ENCODE measurements at regions not wholly inside any gene's neighbourhood (a gene's known extent, or its start where the extent isn't known, plus 50 kb on each side); places are given as distances from the start of the nearest gene placed in this dataset.

DNA sequence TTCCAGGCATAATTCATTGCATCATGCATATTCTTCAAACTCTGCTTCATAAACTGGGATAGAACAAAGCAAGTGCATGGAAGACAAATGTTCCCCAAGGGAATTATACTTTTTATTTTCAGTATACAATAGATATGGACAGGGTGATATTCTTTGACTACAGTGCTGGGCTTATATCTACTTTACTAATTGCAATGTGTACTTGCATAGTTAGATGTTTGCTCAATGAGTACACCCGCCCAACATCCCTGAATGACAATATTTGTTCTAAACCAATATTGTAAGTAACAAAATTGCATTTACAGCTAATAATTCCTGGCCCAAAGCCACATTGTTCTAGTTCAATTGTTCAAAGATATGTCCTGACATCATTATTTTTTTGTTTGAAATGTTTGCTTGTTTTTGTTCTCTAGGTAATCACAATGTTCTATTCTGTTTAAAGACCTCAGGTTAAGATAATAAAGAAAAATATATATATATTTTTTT, 171.4 kb downstream of the PTN start:
- no peak for DNase-seq (ENCODE audit: low spot score)

DNA sequence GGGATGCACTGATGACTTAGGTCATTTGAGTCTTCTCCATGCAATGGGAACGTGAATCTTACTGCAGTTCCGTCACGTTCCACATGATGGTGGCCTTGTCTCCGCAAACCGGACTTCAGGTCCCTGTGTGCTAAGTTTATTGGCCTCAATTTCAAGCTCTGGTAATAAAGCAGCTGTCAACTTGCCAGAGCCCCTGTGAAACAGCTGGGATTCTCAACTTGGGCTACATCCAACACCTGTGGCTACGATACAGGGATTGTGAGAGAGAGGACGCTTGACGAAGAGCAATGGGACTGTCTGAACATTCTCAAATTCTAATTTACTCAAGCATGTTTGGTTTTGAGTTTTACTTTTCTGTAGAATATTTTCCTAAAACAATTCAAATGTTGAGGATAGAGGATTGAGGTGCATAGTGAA, 174.2 kb downstream of the PTN start:
- peak; percentile 56 for DNase-seq (ENCODE audit: low spot score)

DNA sequence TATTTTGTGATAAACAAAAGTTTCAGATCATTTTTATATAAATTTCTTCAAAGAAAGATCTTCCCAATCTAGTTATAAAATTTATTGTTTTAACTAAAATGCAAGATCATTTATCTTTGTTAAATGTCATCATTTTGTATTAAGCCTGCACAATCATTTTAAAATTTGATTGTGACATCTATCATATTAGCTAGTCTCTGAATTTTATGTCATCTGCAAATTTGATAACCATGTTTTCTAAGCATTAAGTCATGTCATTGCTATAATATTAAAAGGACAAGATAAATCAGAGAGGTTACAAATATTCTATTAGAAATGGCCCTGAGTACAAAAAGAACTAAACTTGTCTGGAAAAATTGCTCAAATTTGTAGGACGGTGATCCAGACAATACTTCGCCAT, 175.9 kb downstream of the PTN start:
- no peak for DNase-seq (ENCODE audit: low spot score)

DNA sequence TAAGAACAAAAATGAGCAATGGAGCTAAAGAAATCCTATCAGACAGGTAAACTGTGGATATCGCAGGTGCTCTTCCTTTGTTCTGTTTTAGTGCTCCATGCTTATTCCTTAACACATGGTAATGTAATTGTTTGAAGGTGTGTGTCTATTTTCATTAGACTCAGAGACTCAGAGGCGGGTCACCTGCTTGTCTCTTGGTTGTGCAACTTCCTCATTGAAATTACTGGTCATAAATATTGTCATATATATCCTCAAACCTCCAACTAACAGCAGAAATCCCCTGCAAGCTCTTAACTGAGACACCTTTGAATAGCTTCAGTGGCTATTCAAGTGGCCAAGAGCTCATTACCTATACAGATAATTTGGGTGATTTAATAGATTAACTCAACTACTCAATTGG, 177.2 kb downstream of the PTN start:
- no peak for DNase-seq (ENCODE audit: low spot score)

DNA sequence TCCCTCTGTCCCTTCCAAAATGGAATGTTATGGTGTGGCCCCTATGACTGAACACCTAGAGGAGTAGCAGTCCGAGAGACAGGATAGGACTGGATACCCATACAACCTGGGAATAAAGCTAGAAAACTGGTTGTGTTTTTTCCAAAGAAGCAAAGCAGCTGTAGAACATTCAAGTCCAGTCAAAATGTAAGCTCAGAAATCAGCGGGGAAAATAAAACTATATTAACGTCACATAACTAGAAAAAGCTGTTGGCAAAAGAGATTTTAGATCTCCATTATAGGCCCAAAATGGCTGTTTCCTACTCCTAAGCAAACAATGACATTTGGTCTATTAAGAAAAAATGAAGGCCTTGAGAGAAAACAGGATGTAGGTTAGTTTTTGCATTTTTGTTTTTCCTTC, 177.7 kb downstream of the PTN start:
- DNase-seq (ENCODE audit: low spot score) = no peak

DNA sequence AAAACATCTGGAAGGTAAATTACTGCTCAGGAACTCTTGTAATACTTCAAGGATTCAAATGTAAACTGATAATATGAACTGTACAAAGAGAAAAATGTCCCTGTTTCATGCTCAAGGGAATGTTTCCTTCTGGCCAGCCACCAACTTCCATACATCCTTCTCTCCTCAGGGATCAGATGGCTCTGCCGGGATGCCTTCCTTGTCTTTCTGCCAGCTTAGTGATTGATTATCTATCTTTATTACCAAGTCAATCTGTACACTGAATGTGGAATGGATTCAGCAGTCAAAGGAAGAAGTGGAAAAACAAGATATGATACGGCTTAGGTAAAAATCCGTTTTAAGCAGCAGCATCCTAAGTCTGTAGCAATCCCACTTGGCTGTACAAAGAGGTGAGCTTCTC, 178.3 kb downstream of the PTN start:
- DNase-seq (ENCODE audit: low spot score) = no peak

DNA sequence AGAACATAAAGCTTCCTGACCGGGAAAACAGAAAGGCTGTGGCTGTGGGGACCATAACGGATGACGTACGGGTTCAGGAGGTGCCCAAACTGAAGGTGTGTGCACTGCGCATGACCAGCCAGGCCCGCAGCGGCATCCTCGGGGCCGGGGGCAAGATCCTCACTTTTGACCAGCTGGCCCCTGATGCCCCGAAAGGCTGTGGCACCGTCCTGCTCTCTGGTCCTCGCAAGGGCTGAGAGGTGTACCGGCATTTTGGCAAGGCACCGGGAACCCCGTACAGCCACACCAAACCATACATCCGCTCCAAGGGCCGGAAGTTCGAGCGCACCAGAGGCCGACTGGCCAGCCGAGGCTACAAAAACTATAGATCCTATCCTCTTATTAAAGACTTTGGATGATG, 179.3 kb downstream of the PTN start:
- no peak for DNase-seq (ENCODE audit: low spot score)

DNA sequence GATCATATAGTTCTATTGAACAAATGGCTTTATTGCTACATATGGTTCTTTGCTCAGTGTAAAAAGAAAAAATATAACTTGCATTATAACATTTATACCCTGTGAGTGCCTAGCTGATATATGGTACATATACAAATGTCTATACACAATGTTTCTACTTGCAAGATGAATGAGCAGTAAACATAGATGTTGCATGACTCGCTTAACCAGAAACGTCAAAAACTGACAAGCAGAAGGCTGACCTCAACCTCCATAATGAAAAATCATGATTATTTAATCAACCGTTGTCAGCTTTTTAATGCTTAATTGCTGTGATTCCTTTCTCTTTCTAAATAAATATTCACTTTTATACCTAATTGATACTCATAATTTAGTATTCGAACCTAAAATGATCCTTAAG, 183.3 kb downstream of the PTN start:
- DNase-seq (ENCODE audit: low spot score) = no peak

DNA sequence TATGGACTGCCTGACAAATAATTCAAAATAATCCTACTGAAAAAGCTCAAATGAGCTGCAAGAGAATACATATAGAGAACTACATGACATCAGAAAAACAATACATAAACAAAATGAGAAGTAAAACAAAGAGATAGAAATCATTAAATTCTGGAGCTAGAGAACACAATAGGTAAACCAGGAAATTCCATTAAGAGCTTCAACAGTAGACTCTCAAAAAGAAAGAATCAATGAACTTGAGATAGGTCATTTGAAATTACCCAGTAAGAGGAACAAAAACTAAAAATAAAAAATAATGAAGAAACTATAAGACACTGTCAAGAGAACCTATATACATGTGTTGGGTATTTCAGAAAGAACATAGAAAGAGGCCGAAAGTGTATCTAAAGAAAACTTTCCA, 186.3 kb downstream of the PTN start:
- no peak for DNase-seq (ENCODE audit: low spot score)

DNA sequence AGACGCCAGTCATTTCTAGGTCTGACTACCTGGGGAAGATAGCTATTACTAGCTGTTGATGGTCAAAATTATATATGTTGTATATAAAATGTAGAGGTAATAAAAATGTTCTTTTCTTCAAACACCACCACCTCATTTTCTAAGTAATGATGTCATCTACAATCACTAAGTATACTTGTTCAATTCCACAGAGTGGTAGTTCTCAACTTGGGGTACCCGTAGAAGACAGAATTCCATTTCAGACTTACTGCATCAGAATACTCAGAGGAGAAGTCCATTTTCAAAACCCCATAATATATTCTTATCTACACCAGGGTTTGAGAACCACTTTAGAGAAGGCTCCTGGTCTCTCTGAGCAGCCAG, 191.9 kb downstream of the PTN start:
- DNase-seq (ENCODE audit: low spot score) = no peak

DNA sequence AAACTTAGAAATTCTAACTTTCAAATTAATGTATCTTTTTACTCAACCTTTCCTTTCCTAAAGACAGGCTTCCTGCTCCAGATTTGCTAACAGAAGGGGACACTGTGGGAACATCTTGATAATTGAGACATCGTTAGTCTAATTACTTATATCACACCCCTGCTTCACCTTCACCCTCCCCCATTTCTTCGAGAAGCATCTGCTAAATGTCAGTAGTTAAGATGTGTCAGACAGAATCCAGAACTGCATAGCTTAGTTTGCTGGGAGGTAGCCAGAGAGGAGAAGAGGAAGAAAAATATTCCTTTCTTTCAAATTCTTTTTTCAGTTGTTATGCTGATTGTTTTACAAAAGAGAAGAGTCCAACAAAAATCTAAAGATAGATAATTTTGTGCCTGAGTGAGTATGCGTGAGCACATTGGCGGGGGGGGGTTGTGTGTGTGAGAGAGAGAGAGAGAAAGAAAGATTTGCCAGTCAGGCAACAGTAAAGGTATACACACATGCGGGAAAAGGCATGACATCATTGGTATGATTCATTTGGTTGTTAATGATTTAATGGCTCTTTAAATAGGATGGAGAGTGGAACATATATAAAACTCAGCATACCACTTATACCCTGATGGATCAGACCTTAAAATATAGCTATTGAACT, 192.4 kb downstream of the PTN start:
- peak; percentile 17 for DNase-seq (ENCODE audit: low spot score)

DNA sequence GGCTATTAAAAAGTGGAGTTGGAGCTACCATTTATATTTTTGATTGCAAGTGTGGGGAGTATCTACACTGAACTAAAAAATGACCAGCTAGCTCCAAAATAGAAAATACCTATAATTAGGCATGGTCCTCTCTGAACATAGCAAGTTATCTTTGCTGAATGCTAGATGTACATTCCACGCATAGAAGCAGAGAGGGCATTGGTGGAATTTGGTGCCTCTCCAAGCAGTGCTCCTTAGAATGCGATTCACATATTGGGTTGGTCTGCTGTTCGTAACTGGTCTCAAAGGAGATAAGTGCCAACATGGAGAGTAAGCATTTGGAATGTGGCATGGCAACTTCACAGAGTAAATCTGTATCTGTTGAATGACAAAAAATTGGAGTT, 196.2 kb downstream of the PTN start:
- DNase-seq (ENCODE audit: low spot score) = no peak

DNA sequence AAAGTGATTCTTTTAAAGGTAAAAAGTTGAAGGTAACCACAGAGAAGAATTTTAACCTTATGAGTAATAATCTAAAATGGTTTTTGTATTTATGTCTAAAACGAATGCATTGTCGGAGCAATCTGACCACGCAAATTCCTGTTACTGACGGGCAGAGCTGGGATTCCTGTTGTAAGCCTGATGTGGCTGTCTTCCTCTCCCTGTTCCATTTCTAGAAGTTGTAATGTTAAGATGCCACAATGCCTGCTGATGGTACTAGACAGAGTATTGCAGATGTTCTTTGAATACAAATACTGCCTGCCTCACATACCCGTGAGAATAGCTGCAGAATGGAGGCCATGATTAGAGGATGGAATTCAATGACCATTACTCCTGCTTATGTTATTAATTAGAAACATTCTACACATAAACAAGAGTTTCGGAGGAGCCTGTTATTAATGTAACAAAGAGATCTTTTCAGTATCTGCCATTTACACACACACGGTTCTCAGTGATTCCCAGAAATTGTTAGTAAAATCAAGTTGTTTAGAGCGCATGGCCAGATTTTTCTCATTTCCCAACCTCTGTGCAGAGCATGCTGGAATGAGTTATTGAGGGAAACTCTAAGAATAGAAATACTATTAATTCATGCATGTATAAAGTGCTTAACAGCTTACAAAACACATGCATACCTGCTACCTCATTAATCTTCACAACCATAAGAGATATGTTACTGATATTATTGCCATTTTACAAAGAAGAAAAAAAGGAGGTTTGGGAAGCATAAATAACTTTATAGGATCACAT, 196.8 kb downstream of the PTN start:
- DNase-seq (ENCODE audit: low spot score) = peak; percentile 28

DNA sequence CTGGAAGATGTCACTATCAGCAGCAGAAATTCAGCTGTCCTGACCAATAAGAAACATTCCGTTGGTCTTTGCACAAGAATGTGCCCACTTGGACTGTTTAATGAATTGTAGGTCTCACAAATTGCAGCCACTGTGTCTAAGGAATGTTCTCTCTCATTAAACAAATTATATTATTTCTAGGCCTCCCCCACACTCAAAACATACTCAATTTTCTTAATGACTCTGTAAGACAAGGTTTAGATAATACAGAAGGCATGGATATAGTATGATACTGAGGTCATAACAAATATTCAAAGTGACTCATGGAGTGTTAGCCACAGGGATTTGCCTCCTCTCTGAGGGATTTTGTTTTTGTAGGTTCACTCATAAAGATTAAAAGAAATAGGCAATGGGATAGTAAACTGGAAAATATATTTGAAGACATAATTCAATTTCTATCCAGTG, 197.5 kb downstream of the PTN start:
- peak; percentile 49 for DNase-seq (ENCODE audit: low spot score)

DNA sequence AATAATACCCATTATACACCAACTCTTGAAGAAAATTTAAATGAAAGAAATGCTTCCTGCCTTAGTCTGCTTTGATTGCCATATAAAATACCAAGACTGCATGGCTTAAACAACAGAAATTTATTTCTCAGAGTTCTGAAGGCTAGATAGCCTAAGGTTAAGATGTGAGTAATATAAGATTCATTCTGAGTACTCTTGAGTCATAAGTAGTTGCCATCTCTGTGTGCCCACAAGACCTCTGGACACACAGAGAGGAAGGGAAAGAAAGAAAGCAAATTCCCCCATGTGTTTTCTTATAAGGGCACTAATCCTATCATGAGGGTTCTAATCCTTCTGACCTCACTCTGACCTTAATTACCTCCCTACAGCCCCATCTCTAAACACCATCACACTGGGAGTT, 201.2 kb downstream of the PTN start:
- DNase-seq (ENCODE audit: low spot score) = no peak

DNA sequence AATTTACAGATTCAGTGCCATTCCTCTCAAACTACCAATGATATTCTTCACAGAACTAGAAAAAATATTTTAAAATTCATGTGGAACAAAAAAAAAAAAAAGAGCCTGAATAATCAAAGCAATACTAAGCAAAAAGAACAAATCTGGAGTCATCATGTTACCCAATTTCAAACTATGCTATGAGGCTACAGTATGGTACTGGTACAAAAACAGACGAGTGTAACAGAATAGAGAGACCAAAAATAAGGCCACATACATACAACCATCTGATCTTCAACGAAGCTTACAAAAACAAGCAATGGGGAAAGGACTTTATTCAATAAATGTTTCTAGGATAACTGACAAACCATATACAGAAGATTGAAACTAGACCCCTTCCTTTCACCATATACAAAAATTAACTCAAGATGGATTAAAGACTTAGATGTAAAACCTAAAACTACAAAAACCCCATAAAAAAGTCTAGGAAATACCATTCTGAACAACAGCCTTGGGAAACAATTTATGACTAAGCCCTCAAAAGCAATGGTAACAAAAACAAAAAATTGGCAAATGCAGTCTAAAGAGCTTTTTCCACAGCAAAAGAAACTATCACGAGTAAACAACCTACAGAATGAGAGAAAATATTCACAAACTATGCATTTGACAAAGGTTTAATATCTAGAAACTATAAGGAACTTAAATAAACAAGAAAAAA, 207.7 kb downstream of the PTN start:
- DNase-seq (ENCODE audit: low spot score) = no peak

DNA sequence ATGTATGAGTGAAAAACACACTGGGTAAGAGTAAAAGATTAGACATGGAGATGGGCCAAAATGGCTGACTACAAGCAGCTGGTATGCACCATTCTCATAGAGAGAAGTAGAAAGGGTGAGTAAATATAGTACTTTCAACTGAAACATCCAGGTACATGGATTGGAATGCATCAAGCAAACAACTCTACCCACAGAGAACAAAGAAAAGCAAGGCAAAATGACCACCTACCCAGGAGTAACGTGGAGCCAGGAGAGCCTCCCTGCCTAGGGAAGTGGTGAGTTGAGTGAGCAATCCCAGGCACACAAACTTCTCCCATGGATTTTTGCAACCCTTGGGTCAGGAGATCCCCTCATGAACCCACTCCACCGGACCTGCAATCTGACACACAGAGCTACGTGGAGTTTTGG, 212.8 kb downstream of the PTN start:
- no peak for DNase-seq (ENCODE audit: low spot score)

DNA sequence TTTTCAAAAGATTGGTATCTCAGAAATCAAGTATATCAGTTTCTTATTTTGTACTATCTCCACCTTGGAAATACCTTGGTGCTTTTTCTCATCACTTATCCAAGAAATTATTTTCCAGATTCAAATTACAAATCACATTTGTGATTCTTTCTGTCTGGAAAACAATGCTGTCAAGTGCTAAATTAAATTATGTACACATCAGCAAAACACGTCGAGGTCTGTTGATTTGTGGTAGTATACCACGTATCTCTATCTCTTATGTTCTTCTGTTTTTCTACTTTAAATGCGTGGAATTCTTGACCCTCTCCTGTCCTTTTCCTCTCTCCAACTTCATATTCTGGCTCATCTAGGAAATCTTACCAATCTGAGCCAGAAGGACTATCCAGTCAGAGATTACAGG, 214.5 kb downstream of the PTN start:
- no peak for DNase-seq (ENCODE audit: low spot score)

DNA sequence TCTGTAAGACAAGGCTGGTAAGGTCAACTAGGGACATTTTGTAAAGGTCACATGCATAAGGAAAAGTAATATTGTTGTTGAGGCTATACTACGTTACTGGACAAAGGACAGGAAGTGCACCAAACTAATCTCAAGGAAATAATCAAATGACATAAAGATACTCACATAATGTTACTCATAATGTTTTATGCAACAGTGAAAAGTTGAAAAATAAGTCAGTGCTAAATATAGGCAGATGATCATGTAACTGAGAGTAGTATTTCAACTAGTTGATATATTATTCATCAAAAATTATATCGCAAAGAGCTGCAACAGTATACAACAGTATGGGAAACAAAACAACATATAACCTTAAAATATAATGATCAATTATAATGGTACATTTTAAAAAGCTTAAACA, 215.7 kb downstream of the PTN start:
- DNase-seq (ENCODE audit: low spot score) = no peak

DNA sequence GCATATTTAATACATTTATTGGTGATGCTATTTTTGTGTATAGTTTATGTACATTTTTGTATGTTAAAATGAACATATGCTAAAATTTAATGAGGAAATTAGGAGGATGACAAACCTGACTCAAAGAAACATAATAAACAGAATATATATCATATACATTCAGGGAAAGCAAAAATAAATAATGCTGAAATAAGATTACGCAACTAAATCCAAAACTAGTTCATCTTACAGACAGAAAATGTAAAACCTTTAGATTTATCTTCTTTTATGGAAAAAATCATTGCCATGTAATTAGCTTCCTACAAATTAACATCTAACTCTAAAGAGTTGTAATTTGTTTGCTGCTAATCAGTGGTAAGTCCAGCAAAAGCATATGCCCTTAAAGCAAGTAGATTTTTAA, 216.5 kb downstream of the PTN start:
- DNase-seq (ENCODE audit: low spot score) = no peak

DNA sequence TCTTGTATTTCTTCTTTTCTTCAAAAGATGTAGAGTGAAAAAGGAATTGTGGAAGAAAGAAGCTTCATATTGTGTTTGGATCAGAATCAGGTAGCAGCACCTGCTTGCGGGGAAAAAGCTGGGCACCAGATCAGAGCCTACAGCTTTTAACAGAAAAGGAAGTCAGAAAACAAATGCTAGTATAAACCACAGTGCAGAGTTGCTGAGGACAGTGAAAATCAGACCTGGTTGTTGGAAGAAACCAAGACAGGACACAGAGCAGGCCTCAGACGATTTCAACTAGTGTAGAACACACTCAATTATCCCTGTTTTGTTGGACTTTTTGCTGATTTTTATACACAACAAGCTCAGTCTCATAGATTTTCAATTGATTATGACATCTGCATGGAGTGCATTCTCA, 221.4 kb downstream of the PTN start:
- DNase-seq (ENCODE audit: low spot score) = no peak

DNA sequence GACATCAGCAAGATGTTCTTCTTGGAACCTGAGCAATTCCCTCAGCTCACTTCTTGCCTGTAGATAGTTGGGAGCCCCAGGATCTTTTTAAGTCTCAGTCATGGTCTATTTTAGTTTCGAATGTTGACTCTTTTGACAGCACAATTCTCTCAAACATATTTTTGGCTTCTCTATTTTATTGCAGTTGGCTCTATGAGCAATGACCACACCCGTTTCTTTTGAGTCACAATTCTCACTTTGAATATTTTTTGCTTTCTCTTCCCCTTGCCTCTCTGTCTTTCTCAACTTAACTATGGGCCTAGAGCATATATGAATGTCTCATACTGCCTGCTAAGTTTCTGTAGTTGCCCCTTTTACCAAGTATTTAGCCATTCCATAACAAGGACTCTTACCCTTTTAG, 222.8 kb downstream of the PTN start:
- DNase-seq (ENCODE audit: low spot score) = no peak

DNA sequence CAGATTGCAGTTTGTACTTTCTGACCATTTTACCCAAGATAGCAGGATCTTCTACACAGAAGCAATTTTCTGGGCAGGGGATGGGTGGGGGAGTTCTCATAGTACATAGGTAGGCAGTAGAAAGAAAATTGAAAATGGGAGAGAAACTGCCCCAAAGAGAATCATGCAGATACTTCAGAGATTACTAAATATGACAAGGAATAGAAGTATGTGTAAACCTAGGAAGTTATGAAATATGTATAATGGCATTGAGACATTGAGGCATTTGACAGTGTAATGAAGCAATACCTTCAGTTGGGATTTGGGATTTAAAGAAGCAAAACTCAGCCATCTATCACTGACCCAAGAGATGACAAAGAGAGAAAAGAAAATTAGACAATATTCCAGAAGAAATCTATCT, 233.0 kb downstream of the PTN start:
- DNase-seq (ENCODE audit: low spot score) = peak; percentile 16
